Fibroblast of skin of left quadriceps (primary cell): ENCODE measurements at regions not wholly inside any gene's neighbourhood (a gene's known extent, or its start where the extent isn't known, plus 50 kb on each side); places are given as distances from the start of the nearest gene placed in this dataset.
A peak's percentile ranks its signal among the peaks of the same experiment; 100 is the strongest.
"Not testable (repeated sequence)": the region's sequence is repeated elsewhere in the genome, so short reads cannot be mapped to it uniquely, and the experiment has no call there.

Experiments used
- DNase-seq, 2 experiments: peaks; one replicate each; pipeline ENCODE4 v3.0.0-alpha.2; 2013; ENCODE audit warnings: low read depth in 2 of 2

DNA sequence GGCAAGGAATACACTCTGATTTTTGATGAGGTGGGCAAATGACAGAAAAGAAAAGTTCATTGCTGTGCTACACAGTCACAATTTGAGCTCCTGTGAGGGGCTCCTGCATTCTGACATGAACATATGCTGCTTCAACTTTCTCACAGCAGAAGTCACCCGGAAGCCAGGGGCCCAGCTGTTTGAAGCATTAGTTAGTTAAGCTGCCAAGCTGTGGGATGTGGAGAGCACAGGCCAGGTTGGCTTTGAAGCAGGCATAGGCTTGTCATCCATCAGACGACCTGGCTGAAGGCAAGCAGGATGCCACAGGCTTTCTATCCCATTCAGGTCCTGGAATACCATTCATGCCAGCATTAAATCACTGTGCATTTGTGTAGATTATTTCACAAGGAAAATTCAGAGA lies 63.1 kb downstream of the MTNR1B start:
- DNase-seq, result no peak

DNA sequence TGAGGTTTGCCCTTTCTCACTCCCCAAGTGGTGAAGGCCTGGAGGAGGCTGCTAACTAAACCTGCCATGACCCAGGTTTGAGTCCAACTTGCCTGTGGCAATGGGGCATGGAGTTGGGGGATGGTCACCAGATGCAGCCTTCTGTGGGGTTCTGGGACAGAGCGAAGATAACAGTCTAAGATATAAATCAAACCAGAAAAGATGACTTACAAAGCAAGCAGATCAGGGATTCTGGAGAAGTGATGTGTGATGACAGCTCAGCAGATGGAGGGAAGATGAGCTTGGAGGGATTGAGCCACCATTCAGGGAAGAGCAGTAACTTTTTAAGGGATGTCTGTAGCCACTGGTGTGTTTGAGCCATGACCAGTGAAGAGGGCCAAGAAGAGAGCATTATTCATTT lies 63.6 kb downstream of the MTNR1B start:
- DNase-seq, result no peak

DNA sequence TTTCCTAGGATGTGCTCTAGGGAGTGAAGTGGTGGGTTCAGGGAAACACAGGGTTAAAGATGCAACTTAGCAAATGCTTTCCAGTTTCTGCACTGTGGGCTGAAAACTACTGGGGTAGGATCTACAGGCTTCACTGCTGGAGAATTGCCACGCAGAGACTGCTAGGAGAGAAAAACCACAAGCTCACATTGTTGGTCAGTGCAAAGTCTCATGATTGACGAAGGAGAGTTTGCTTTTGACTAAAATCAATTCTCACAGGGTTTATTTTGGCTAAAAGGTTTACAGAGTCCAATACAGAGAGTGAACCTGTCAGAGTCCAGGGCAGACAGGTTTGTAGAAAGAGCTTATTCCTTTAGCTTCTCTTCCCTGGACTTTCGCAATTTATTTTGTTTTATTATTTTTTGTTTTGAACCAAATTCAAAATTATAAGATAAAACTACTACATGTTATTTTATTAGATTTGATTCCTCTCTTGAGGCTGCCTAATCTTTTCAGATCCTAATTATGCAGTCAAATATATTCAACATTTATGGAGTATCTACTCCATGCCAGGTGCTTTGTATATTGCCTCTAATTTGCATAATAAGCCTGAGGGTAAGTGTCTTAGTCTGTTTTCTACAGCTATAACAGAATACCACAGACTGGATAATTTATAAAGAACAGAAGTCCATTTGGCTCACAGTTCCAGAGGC lies 64.7 kb downstream of the MTNR1B start:
- DNase-seq, result no peak

DNA sequence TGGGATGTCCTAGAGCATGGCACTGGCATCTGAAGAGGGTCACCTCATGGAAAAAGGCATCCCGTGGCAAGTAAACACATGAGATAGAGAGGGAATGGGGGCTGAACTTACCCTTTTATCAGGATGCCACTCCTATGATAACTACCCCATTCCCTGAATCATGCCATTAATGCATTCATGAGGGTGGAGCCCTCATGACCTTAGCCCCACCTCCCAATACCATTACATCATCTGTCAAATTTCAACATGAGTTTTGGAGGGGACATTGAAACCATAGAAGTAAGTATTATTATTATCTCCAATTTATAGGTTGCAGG lies 65.2 kb downstream of the MTNR1B start:
- DNase-seq, result no peak

DNA sequence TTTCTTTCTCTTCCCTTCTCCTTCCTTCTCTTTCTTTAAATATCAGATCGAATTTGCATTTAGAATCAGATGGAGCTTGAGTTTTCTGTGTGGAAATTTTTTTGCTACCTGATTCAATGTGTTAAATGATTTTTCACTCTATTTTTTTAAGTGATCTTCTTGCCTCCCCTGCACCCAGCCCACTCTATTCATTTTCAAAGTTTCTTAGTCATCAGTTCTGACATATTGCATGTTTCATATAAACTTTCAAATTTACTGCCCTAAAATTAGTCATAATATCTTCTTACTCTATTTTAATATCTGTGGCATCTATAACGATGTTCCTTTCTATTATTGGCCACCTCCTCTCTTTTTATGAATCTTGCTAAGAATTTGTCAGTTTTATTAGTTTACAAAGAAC lies 69.1 kb downstream of the MTNR1B start:
- no peak for DNase-seq

DNA sequence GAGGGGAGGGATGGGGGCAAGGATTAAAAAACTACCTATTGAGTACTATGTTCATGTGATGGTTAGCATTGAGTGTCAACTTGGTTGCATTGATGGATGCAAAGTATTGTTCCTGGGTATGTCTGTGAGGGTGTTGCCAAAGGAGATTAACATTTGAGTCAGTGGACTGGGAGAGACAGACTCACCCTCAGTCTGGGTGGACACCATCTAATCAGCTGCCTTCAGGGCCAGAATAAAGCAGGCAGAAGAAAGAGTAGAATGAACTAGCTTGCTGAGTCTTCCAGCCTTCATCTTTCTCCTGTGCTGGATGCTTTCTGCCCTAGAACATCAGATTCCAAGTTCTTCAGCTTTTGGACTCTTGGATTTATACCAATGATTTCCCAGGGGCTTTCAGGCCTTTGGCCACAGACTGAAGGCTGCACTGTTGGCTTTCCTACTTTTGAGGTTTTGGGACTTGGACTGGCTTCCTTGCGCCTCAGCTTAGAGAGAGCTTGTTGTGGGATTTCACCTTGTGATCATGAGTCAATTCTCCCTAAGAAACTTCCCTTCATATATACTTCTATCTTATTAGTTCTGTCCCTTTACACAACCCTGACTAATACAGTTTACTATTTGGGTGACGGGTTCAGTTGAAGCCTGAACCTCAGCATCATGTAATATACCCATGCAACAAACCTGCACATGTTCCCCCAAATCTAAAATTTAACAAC lies 70.2 kb downstream of the MTNR1B start:
- no peak for DNase-seq

DNA sequence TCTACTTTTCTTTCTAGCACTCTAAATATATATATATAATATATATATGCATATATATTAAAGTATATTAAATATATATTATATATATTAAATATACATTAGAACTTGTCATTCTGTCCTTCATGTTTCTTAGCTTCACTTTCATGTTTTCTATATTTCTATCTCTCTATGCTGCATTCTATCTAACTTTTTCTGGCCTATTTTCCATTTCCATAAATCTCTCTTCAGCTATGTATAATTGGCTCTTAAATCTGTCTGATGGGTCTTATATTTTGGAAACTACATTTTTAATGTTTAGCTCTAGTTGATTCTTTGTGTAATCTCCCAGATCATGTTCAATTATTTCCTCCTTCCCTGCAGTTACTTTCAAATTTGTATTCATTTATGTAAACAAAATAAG lies 72.2 kb downstream of the MTNR1B start:
- no peak for DNase-seq

DNA sequence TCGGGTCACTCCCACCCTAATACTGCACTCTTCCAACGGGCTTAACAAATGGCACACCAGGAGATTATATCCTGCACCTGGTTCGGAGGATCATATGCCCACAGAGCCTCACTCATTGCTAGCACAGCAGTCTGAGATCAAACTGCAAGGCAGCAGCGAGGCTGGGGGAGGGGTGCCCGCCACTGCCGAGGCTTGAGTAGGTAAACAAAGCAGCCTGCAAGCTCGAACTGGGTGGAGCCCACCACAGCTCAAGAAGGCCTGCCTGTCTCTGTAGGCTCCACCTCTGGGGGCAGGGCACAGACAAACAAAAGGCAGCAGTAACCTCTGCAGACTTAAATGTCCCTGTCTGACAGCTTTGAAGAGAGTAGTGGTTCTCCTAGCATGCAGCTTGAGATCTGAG lies 73.7 kb downstream of the MTNR1B start:
- not testable (repeated sequence) for DNase-seq

DNA sequence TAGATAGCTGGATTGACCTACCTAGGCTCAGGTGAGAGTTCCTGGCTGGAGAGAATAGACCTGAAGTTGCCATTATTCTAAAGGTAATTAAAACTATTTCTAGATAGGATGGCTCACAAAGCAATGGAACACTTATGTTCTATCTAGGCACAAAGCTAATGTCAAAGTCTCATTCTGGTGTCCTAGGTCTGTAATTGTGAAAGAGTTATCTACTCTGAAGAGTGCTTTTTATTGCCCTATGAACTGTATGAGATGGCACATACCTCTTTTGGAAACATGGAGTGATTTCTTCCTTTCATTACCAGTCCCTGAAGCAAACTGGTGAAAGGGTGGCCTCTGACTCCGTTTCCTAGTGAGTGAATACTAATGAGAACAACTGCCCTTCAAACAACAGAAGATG lies 80.3 kb downstream of the MTNR1B start:
- no peak for DNase-seq

DNA sequence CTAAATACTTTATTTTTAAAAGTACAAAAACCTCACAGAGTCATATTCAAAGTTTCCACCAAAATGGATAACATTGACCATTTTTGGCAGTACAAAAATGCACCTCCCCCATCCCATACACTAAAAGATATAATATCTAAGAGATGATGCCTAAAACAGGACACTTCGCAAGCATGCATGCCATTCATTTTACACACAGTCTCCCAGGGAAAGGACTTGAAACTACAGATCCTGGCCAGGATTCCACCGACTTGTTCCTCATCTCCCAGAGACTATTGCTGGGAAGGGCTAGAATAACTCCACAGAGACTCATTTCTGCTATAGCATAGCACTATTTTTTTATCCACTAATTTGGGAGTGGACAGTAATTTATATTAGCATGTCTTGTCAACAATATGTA lies 81.7 kb downstream of the MTNR1B start:
- peak; percentile 18 to 23 for DNase-seq

DNA sequence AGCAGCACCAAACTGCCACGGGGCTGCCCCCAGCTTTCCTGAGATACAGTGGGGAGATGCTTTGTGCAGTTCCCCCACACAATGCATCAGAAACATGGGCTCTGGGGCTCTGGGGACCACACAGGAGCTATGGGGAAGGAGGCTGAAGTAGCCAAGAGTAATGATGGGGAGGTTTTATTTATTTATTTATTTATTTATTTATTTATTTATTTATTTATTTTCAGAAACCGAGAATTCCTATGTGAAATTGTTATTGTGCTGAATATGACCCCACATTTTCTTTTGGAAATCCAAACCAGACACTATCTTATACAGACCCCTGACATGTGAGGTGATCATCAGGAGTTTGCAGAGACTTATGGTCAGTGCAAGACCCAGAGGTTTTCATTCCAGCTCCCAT lies 84.4 kb downstream of the MTNR1B start:
- no peak for DNase-seq

DNA sequence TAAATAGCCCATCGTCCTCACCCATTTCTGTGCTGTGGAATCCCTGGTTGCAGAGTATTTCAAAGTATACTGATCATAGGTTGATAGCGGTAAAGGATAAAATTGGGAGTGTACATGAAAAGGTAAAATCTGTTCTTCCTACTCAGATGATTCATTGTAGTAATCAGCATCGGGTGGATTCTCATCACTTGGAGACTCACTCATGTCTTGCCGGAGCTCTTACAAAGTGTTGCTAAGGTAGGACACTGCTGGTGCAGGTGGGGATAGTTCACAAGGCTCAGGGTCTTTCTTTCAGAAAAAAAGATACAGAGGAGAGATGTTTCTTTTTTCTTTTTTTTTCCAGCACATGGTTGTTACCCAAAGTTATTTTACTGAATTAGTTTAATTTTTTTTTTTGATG lies 84.8 kb downstream of the MTNR1B start:
- no peak for DNase-seq

DNA sequence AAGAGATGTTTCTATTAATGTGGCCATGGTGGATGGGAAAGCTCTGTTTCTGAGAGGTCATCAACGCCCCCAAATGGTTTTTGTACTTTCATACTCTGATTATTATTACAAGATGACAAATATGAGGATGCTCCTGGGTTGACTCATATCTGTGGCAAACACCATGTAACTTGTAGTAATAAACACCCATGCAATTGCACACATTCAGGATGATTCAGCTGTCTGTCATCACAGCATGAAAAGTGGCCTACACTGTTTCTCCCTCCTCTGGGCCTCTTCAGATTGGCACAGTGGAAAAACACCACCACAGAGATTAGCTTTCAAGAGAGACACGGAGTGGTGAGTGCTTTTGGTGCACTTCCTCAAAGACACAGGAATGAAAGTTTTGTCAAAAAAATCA lies 85.4 kb downstream of the MTNR1B start:
- DNase-seq, result peak; percentile 80

DNA sequence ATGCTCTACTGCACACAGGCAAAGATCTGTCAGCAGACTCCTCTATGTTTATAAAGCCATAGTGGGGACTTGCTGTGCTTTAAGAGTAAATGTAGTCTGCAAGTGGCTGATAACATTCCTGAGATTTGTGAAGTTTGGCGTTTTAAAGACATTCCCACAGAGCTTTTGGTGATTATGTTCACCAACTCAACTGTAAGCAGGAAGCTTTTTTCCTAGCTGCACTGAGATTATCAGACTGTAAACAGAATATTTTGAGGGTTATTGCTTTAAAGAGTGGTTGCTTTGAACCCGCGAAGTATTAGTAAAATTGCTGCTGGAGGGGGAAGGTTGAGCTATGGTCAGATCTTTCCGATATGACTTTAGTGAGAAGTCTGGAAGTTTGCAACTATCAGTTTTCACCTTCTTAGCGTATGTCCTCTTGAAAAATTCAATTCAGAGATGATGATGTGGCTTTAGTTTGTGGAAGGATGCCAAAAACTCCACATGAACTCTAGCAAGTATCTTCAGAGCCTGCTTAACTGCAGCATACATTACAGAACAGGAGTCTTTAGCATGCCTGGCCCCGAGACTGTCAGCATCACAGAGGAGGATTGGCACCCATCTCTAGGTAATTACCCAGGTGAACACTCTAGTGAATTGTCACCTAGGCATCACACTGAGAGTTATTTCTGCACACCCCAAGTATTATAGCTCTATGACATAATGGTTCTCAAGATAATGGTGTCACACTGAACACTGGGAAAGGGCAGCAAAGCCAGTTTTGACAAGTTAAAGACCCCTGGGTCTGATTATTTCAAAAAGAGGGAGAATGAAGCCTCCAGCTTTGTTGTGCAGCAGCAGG lies 89.9 kb downstream of the MTNR1B start:
- DNase-seq, result peak; percentile 22 to 37

DNA sequence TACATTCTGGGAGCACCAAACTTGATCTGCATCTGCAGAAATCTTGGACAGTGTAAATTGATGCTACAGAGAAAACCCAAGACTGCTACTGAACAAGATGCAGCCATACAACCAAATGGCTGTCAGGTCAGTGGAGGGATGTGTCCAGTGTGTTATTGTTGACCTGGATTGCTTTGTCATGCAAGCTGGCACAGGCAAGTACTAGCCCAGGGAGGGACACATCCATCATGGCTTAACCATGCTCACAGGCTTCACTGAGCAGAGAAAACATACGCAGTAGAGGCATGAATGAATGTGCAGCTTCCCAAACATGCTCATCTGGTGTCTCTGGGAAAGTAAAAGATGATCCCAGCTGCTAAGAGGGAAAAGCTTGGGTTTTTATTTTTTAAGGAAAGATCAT lies 93.6 kb downstream of the MTNR1B start:
- DNase-seq, result no peak

DNA sequence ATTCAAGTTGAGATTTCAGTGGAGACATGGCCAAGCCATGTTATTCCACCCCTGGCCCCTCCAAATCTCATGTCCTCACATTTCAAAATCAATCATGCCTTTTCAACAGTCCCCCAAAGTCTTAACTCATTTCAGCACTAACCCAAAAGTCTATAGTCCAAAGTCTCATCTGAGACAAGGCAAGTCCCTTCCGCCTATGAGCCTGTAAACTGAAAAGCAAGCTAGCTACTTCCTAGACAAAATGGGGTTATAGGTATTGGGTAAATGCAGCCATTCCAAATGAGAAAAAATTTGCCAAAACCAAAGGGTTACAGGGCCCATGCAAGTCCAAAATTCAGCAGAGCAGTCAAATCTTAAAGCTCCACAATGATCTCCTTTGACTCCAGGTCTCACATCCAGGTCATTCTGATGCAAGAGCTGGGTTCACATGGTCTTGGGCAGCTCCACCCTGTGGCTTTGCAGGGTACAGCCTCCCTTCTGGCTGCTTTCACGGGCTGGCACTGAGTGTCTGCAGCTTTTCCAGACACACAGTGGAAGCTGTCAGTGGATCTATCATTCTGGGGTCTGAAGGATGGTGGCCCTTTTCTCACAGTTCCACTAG lies 95.7 kb downstream of the MTNR1B start:
- DNase-seq, result not testable (repeated sequence)

DNA sequence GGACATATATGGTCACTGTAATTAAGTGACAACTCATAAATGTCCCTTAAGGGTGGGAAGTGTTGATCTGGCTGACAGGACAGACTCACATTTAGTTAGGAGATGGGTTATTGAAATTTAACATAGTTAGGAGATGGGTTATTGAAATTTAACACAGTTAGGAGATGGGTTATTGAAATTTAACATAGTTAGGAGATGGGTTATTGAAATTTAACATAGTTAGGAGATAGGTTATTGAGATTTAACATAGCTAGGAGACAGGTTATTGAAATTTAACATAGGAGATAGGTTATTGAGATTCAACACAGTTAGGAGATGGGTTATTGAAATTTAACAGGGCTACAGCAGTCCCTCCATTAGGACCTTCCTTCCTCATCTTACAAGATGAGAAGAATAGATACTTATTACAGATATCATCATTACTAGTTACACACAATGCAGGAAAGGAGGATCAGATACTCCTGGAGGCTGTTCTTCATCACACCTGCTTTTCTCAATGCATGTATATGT lies 98.5 kb downstream of the MTNR1B start:
- no peak for DNase-seq

DNA sequence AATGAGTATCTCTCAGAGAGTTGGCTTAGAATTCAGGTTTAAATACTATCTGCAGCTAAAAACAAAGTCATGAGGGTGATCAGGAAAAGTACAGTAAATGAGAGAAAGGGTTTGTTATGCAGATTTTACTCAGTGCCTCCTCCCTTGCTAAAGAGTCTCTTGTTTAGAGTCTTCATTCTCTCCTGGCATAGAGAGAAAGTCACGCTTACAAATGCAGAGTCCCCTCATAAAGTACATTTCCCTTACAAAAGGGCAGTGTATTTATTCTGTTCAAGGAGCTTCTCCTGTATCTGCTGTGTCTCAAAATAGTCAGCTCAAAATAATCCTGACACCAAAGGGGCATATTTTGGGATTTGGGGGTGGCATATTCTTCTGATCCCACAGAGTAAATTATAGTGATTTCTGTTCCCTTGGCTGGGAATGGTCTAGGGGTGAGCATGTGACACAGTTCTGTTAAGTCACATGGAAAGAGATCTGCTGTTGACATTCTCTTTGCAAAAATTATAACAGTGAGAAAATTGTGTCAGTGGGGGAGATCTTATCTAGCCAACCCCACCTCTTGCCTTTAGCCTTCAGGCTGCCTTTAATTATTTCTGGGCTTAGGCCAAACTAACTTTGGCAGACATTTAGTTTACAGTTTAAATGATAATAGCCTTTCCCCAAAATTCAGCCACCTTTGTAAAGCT lies 102.9 kb downstream of the MTNR1B start:
- DNase-seq, result no peak

DNA sequence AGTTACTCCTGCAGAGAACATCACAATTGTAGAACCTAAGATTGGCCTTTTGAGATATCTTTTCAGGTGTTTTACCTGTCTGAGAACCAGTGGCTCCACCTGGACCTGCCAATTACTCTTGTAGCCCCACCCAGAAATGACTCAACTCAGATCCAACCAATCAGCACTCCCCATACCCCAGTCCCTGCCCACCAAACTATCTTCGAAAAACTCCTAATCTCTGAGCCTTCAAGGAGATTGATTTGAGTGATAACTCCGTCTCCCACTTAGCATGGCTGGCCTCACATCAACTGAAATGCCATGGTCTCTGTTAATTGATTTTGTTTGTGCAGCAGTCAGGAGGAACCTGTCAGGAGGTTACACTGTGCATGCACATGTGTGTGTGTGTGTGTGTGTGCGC lies 103.6 kb downstream of the MTNR1B start:
- no peak for DNase-seq

DNA sequence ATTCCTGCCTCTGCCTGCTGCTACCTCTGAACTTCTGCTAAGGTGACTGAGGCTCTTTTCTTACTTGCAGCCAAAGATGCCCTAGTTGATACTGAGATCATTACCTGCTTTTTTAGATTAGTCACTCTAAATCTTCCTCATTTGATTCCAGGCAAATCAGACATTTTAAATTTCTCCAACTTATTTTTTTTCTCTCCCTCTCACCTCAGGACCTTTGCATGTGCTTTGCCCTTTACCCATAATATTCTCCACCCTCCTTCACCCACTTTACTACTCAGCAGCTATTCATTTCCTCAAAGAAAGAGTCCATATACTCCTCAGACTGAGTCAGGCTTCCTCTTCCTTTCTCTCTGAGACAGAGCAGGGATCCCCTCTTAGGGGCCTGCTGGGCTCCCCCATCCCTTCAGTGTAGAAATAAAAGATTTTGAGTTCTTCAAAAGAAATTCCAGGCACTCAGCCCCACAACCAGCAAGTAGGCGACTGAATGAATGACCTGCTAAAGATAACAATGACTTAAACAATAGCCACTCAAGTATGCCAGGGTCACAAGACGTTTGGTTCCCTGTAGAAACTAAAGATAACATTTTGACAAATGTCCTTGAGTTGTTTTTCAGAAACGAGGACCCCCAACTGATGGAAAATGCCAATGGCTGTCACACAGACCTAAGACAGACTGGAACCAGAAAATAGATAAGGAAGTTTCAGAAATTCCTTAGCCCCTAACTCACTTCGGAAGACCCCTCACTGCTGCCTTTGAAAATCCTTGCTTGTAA lies 104.2 kb downstream of the MTNR1B start:
- no peak for DNase-seq

DNA sequence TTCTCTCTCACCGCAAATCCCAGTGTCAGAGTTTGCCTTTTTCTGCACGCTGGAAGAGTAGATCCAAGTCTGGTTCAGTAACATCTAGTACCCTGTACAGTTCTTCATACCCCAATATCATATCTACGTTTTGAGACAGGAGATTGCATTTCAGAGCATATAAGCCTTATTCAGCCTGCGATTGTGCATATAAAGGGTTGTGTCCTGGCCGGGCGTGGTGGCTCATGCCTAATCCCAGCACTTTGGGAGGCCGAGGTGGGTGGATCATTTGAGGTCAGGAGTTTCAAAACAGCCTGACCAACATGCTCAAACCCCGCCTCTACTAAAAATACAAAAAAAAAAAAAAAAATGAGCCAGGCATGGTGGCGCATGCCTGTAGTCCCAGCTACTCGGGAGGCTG lies 104.9 kb downstream of the MTNR1B start:
- no peak for DNase-seq
